GM18517 (cell line): ENCODE measurements at regions not wholly inside any gene's neighbourhood (a gene's known extent, or its start where the extent isn't known, plus 50 kb on each side); places are given as distances from the start of the nearest gene placed in this dataset.
A peak's percentile ranks its signal among the peaks of the same experiment; 100 is the strongest.

Source experiments
- ATAC-seq: cut with Tn5 transposase; IDR thresholded peaks from one replicate; pipeline ENCODE4 v1.9.1; 2021; ENCODE audit warnings: mild to moderate bottlenecking, moderate library complexity; ENCODE audit not compliant: unreplicated experiment

DNA sequence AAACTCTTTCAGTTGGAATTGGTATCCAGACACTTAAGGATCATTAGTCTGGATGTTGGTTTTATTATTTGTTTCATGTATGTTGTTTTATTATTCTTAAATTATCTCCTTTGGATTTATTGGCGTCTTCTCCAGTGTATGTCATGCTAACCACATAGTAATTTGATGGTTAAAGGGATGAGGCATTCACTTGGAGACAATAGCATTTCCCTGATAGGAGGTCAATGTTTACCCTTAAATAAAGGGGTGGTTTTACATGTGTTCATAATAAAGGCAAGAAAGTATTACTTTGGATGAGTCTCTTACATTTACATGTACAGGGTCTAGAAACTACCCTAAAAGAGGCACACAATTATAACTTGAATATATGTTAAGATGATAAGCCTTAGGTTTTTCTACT, 51.2 kb upstream of the RNF144B start:
- ATAC-seq, result no peak

DNA sequence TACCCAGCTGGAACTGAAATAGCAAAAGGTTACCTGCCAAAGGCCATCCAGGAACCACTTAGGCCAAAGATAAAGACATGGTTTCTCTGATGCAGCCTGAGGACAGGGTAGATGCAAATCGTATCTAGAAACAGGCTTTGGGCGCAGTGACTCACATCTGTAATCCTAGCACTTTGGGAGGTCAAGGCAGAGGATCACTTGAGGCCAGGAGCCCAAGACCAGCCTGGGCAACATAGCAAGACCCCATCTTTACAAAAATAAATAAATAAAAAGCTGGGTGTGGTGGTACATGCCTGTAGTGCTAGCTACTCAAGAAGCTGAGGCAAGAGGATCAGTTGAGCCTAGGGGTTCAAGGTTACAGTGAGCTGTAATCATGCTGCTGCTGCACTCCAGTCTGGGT, 52.9 kb upstream of the RNF144B start:
- no peak for ATAC-seq

DNA sequence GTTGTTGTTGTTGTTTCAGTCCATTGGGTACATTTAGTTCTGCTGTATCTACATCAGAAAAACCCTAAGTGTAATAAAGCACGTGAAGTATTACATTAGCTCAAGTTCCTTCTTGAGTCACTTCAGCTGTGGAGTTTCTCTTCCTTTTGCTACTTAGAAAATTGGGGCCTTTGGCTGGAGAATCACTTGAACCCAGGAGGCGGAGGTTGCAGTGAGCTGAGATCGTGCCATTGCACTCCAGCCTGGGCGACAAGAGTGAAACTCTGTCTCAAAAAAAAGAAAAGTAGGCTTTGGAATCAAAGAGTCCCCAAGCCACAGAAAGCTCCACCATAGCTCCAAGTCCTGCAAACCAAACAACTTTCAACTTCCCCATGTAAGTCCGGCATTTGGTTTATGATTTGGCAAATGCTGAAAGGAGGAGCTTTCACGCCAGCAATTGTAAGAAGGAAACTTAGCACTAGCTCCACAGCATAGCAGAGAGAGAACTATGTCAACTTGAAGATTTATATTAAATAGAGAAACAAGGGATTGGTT, 56.5 kb upstream of the RNF144B start:
- no peak for ATAC-seq

DNA sequence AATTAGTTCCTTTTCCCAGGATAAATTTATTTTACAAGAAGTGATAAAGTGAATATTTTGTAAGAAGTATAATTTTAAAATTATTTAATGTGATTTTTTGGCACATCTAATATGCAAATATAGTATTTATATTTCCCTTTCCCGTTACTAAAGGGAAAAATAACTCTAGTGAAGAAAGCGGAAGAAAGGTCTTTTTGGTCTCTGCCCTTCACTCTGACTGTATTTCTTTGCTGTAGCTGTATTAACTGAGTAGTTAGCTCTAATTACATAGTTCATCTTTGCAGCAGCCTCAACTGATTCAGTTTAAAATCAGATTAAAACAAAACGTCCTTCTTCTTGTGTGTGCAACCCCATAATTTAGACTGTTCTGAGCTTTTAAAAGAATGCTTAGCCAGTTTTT, 57.4 kb upstream of the RNF144B start:
- no peak for ATAC-seq

DNA sequence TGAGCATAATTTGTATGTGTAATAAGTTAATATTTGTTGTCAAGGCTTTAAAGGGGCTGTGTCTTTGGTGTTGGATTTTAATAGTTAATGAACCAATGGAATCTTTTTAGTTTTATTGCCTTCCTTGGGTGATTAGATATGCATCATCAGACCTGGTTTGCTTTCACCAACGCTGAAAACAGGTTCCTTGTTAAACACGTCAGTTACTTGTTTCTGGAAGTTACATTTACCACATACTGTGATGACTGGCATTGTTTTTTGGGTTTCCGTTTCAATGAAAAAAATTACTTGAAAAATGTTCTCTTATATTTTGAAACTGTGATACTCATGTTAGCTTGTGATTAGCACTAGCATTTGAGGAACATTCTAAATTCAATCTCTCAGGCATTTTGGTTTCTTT, 58.6 kb upstream of the RNF144B start:
- ATAC-seq, result no peak

DNA sequence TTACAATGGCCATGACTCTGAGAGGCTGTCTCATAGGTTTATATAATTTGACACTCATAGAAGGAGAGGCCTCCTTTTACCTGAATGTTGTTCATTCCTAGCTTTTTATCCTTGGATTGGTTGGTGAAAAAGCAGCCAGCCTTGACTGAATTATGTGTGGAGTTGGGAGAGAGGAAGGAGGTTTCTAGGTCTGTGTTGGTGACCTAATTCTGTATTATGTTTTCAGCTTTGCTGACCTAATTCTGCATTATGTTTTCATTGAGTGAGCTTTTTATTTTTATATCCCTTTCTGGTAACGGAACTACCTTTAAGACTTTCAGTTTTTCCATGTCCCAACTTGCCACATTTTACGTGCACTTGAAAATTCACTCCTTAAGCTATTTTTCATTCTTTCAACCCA, 59.1 kb upstream of the RNF144B start:
- no peak for ATAC-seq

DNA sequence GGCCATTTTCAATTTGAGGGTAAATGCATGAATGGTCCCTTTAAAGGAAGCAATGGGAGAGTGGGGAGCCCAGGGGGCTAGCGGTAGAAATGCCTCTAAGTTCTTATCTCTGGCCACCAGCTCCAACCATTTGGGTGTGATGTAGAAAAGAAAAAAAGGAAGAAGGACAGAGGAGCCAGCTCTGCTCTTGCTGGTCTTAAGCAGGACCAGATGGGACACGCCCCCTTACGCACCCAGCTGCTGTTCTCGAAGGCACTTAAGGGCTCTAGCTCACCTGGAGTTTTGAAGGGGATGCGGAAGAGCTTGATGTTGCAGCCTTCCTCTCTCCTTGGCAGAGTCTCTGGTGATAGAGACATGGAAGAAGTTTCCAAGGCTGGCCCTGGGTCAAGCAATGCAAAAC, 59.5 kb upstream of the RNF144B start:
- ATAC-seq, result no peak

DNA sequence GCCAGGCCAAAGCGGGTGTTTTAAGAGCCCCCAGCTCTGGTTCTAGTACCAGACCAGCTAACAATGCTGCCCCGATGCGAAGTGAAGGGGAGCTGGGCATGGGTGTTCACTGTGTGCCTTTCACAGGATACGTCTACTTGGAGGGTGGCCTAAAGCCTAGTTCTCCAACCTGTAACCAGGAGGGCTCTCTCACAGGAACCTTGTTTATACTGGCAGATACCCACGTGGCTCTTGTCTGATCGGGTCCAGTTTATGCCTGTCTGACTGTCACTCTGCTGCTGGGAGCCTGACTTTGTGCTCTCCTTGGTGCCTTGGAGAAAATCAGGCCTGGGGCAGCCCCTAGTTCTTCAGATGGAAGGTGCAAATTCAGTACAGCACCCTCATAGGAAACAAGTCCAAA, 60.2 kb upstream of the RNF144B start:
- ATAC-seq, result no peak

DNA sequence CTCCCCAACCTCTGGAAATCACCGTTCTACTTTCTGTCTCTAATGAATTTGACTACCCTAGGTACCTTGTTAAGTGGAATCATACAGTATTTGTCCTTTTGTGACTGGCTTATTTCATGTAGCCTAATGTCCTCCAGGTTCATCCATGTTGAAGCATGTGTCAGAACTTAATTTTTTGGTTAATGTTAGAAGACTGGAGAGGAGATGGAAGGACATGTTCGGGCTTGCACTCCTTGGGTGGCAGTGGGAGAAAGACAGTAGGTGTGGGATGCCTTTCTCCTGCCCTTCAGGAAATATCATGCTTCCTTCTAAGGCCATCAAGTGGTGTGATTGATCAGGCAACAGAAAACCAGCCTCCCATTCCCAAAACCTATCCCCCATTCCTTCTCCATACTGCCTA, 61.1 kb upstream of the RNF144B start:
- ATAC-seq, result no peak

DNA sequence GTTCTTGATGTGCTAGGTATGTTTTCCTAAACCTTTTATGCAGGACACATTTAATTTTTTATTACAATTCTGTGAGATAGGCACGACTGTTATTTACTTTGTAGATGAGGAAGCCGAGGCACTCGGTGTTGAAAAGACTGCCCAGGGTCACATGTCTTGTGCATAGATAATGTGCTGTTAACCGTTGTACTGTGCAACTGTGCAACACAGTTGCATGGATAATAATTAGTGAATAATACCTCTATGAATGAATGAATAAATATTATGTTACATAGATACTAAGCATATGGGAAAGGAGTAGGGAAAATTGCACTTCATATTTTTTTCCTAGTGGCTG, 60.3 kb upstream of the DEK start:
- ATAC-seq, result no peak

DNA sequence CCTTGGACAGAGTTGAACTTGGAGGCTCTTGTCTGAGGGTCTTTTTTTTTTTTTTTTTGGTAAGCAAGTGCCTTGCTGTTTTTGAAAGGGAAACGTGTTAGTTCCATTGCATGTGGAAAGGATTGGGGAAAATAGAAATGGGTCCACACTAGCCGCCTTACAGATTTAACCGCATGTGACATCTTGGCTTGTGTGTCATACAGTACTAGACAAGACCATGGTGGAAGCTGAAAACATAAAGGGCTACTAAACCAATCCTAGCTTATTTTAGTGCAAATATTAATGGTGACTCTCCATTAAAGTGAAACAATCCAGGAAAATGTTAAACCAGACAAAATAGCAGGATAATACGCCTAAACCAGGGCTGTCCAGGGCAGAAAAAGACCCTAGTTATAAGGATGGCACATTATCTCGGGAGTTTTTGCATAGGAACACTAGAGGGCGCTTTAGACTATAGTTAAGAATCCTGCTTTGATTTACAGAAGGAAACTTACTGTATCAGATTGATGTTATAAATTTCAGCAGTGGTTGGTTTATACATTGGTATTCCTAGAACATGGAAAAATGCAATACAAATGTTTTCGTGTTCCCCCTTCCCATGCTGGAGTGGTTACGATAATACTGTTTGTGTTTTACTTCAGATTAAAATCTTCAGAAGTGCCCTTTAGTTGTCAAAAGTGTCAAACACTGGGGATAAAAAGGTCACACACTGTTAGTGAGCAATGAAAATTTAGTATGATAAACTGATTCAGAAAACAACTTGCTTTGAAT, 59.8 kb upstream of the DEK start:
- peak; percentile 65 for ATAC-seq

DNA sequence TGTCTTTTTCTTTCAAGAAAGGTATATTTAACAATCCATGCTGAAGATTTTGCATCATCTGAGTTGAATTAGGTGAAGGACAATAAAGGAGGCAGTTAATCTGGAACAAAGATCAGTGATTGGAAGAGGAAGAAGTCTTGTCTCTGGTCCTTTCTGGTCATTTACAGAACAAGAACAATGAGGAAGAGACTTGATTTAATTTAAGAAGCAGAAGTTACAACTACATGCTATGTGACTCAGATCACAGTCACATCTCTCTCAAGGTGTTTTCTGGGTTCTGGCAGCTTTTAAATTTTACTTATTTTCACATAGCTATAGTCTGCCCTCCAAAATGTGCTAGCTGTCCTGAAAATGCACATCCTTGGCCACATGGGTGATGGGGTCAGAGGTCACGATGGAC, 53.5 kb upstream of the DEK start:
- ATAC-seq, result no peak

DNA sequence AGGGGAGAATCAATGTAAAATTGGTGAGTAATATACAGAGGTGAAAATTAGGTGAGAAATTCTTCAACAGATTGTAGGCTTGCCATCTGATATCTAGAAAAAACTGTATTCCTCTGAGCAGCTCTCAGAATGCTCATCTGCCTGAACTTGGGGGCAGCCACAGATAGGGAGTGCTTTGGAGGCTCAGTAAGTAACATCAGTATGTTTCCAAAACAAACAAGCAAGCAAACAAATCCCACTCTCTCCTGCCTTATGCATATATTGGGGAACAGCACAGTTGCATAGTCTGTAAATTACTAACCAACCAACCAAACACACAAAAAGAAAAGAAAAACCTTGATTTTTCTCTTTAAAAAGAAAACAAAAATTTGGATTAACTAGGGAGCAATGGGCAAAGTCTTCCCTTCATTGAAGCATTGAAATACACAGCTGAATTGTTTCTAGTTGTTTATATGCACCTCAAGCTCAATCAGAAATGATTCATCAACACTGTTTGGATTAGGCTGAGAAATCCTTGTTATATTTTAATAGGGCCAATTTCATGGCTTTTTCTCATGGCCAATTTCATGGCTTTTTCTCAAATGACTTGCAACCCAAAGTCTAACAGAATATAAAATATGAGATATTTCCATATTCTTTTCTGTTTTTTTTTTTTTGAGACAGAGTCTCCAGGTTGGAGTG, 50.1 kb upstream of the DEK start:
- no peak for ATAC-seq
